SU-DHL-6 (cell line): ENCODE measurements at regions not wholly inside any gene's neighbourhood (a gene's known extent, or its start where the extent isn't known, plus 50 kb on each side); places are given as distances from the start of the nearest gene placed in this dataset.

Source experiments
- H2AFZ ChIP-seq: fragments of 200-600 bp; sonication (generic); 2 replicates; pipeline ENCODE4 v1.6.1; 2014; ENCODE audit warnings: low read depth, mild to moderate bottlenecking, moderate library complexity, mixed read lengths, antibody characterized with exemption, low read length; ENCODE audit not compliant: severe bottlenecking
- H3F3A ChIP-seq: fragments of 200-600 bp; shearing (Covaris generic); 2 replicates; pipeline ENCODE4 v1.6.0; 2016; ENCODE audit warnings: antibody characterized with exemption, mild to moderate bottlenecking; ENCODE audit not compliant: insufficient read depth
- H3K27ac ChIP-seq: fragments of 200-600 bp; sonication (generic); 2 replicates; pipeline ENCODE4 v1.5.1; 2016; ENCODE audit warnings: low read depth, mild to moderate bottlenecking, low read length, moderate library complexity, mixed read lengths
- H3K27me3 ChIP-seq: fragments of 200-600 bp; sonication (generic), shearing (Covaris generic); 2 replicates; pipeline ENCODE4 v1.6.0; 2014; ENCODE audit warnings: mild to moderate bottlenecking, low read length
- H3K36me3 ChIP-seq: fragments of 200-600 bp; sonication (generic); 2 replicates; pipeline ENCODE4 v1.6.1; 2014; ENCODE audit warnings: mild to moderate bottlenecking, low read length, mixed read lengths
- H3K4me2 ChIP-seq: fragments of 300-600, 200-600 bp; shearing (Covaris generic), sonication (generic); 2 replicates; pipeline ENCODE4 v1.6.0; 2014; ENCODE audit warnings: low read length, low read depth, mild to moderate bottlenecking; ENCODE audit not compliant: poor library complexity, severe bottlenecking
- H3K4me3 ChIP-seq: fragments of 200-600 bp; sonication (generic); 2 replicates; pipeline ENCODE4 v1.5.1; 2014; ENCODE audit warnings: antibody characterized with exemption, low read length, mild to moderate bottlenecking, mixed read lengths; ENCODE audit not compliant: insufficient read depth, poor library complexity, severe bottlenecking
- H3K79me2 ChIP-seq: fragments of 200-600 bp; sonication (generic); 2 replicates; pipeline ENCODE4 v1.6.1; 2014; ENCODE audit warnings: mild to moderate bottlenecking, low read length, moderate library complexity; ENCODE audit not compliant: insufficient read depth
- H3K9ac ChIP-seq: fragments of 200-600 bp; sonication (generic); 2 replicates; pipeline ENCODE4 v1.7.0; 2014; ENCODE audit warnings: mild to moderate bottlenecking, low read length
- H3K9me2 ChIP-seq: fragments of 200-600 bp; sonication (generic); replicated peaks from 2 replicates; pipeline ENCODE4 v1.6.1; 2014; ENCODE audit warnings: low read length; ENCODE audit not compliant: insufficient read depth
- H3K9me3 ChIP-seq: fragments of 200-600 bp; sonication (generic); 2 replicates; pipeline ENCODE4 v1.6.1; 2014; ENCODE audit warnings: low read length, mixed read lengths; ENCODE audit not compliant: insufficient read depth
- H4K20me1 ChIP-seq: fragments of 200-600 bp; sonication (generic); 2 replicates; pipeline ENCODE4 v1.6.1; 2014; ENCODE audit warnings: low read depth, mild to moderate bottlenecking, antibody characterized with exemption, low read length, moderate library complexity, mixed read lengths
- CTCF ChIP-seq: fragments of 200-600 bp; sonication (generic); IDR thresholded peaks from one replicate; pipeline ENCODE4 v1.5.1; 2017; ENCODE audit warnings: antibody characterized with exemption, mild to moderate bottlenecking, low read length, moderate library complexity; ENCODE audit not compliant: insufficient read depth, poor library complexity, severe bottlenecking
- EZH2phosphoT487 ChIP-seq: fragments of 200-600 bp; sonication (generic), shearing (Covaris generic); conservative IDR thresholded peaks from 2 replicates; pipeline ENCODE4 v1.6.1; 2018; ENCODE audit warnings: mild to moderate bottlenecking, antibody characterized with exemption, low read length, moderate library complexity, mixed read lengths

GRCh38 chr22:22071455-22071854 lies 88.9 kb upstream of the TOP3B start:
- no peak overlapping the region for H2AFZ ChIP-seq
- H3K27ac ChIP-seq = no peak overlapping the region
- no peaks in the 10 kb centered on the region for H4K20me1 ChIP-seq
- no peak overlapping the region for H3K4me3 ChIP-seq
- no peak overlapping the region for H3K9ac ChIP-seq
- no peaks in the 10 kb centered on the region for H3K27me3 ChIP-seq
- no peak overlapping the region for H3K4me2 ChIP-seq
- TF ChIP-seq CTCF (no peak), EZH2phosphoT487 (no peak)
- H3K79me2 ChIP-seq = no peaks in the 10 kb centered on the region
- H3K9me2 ChIP-seq = no peaks in the 10 kb centered on the region
- H3K9me3 ChIP-seq = no peaks in the 10 kb centered on the region
- no peaks in the 10 kb centered on the region for H3F3A ChIP-seq
- H3K36me3 ChIP-seq = no peaks in the 10 kb centered on the region

- H3K27me3 ChIP-seq = no peaks in the 10 kb centered on the region
- H3F3A ChIP-seq = no peaks in the 10 kb centered on the region
- no peak overlapping the region for H3K4me3 ChIP-seq
- H3K4me2 ChIP-seq = no peak overlapping the region
- H3K36me3 ChIP-seq = no peaks in the 10 kb centered on the region
- H3K79me2 ChIP-seq = no peaks in the 10 kb centered on the region
- no peak for TF ChIP-seq EZH2phosphoT487
- no peak for TF ChIP-seq CTCF
- H3K9ac ChIP-seq = no peak overlapping the region
- no peak overlapping the region for H2AFZ ChIP-seq
- H3K9me3 ChIP-seq = no peaks in the 10 kb centered on the region
- no peaks in the 10 kb centered on the region for H3K9me2 ChIP-seq
- no peaks in the 10 kb centered on the region for H4K20me1 ChIP-seq
- H3K27ac ChIP-seq = no peak overlapping the region
These were observed 87.8 kb upstream of the TOP3B start for GRCh38 chr22:22070371-22070824.

GRCh38 chr22:22069450-22070370 lies 87.1 kb upstream of the TOP3B start:
- Histone ChIP-seq H3K4me3 (no peak overlapping the region), H3K27me3 (no peaks in the 10 kb centered on the region), H3K4me2 (no peak overlapping the region), H4K20me1 (no peaks in the 10 kb centered on the region), H3K9me3 (no peaks in the 10 kb centered on the region), H3K27ac (no peak overlapping the region), H3K36me3 (no peaks in the 10 kb centered on the region), H3K9me2 (no peaks in the 10 kb centered on the region), H3F3A (no peaks in the 10 kb centered on the region), H3K79me2 (no peaks in the 10 kb centered on the region), H3K9ac (no peak overlapping the region), H2AFZ (no peak overlapping the region)
- TF ChIP-seq EZH2phosphoT487 = no peak
- no peak for TF ChIP-seq CTCF
